Thymus (tissue), 11 donors: ENCODE measurements at regions not wholly inside any gene's neighbourhood (a gene's known extent, or its start where the extent isn't known, plus 50 kb on each side); places are given as distances from the start of the nearest gene placed in this dataset.

Source experiments
- DNase-seq, 9 donors: peaks; one replicate each; pipeline ENCODE4 v3.0.0-alpha.2; 2013; ENCODE audit warnings: low spot score in 9 of 9, low read depth in 6 of 9, missing footprints in 1 of 9
- H3K27ac ChIP-seq, 2 donors: one replicate each; pipeline ENCODE4 v1.5.1; 2013; ENCODE audit warnings: control low read depth in 1 of 2, low read depth in 1 of 2, low read length in 1 of 2, mild to moderate bottlenecking in 1 of 2, moderate library complexity in 1 of 2
- H3K27me3 ChIP-seq, 2 donors: one replicate each; pipeline ENCODE4 v1.5.1; 2013; ENCODE audit warnings: low read length in 1 of 2; ENCODE audit not compliant: control insufficient read depth in 2 of 2, insufficient read depth in 1 of 2
- H3K36me3 ChIP-seq, 2 donors: one replicate each; pipeline ENCODE4 v1.5.1; 2013; ENCODE audit warnings: low read length in 1 of 2, mild to moderate bottlenecking in 1 of 2, moderate library complexity in 1 of 2; ENCODE audit not compliant: control insufficient read depth in 2 of 2, insufficient read depth in 2 of 2
- H3K4me1 ChIP-seq, 2 donors: one replicate each; pipeline ENCODE4 v1.5.1; 2013; ENCODE audit warnings: low read length in 2 of 2; ENCODE audit not compliant: control insufficient read depth in 2 of 2, insufficient read depth in 2 of 2
- H3K4me3 ChIP-seq, 2 donors: one replicate each; pipeline ENCODE4 v1.5.1; 2013; ENCODE audit warnings: low read length in 2 of 2, control low read depth in 1 of 2, mild to moderate bottlenecking in 1 of 2
- H3K9me3 ChIP-seq, 2 donors: one replicate each; pipeline ENCODE4 v1.5.1; 2013; ENCODE audit warnings: low read length in 1 of 2, mild to moderate bottlenecking in 1 of 2; ENCODE audit not compliant: control insufficient read depth in 2 of 2, insufficient read depth in 1 of 2
- WGBS: extraction: QIAGEN DNeasy Blood & Tissue Kit; methylation state at CpG from one replicate; pipeline ENCODE4 v1.1.7; 2013; 5-methylcytosine and 5-hydroxymethylcytosine counted together
- donor health status: healthy.

DNA sequence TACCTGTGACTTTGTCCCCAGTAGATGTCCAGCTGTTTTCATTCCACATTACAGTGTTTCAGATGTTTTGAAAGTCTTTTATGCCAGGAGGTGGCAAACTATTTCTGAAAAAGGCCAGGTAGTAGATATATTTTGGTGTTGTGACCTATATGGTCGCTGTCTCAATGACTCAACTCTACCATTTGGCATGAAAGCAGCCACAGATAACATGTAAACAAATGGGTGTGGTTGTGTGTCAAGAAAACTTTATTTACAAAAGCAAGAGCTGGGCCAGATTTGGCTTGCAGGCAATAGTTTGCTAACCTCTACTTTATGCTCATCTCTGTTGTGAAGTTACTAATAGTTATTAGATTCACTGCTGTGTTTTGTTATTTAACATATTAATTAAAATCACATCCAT is 728.7 kb upstream of the EEF2KMT start:
- Histone ChIP-seq H3K9me3 (no peaks in the 10 kb centered on the region), H3K27me3 (no peaks in the 10 kb centered on the region), H3K4me1 (peaks cover 0 to 3% of the 10 kb centered on the region in 2 donors), H3K27ac (no peak overlapping the region), H3K4me3 (no peak overlapping the region), H3K36me3 (no peaks in the 10 kb centered on the region)
- WGBS = 85% methylated on average over 1 of the region's 1 CpG
- no peak for DNase-seq

DNA sequence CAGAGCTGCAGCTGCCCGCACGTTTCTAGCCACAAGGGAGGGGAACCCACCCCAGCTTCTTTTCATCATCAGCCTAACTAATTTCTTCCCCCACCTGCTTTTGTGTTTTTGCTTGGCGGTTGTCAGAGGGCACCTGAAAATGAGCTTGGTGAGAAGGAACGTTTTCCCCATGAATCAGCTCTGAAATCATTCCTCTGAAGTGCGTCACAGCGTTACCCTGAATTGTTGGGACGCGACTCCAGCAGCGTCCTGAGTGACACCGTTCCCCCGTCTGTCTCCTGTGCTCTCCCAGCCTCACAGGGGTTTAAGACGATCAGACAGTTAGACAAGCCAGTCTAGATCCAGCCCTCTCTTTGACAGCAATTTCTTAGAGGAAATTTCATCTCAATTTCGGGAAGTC is 722.9 kb upstream of the EEF2KMT start:
- Histone ChIP-seq H3K4me1 (peaks cover 0 to 3% of the 10 kb centered on the region in 2 donors), H3K9me3 (peaks cover 0 to 3% of the 10 kb centered on the region in 2 donors), H3K36me3 (no peaks in the 10 kb centered on the region), H3K4me3 (no peak overlapping the region), H3K27ac (no peak overlapping the region), H3K27me3 (no peaks in the 10 kb centered on the region)
- peak in 2 of 9 donors; percentile 2 to 4 for DNase-seq
- 84% methylated on average over 13 of the region's 13 CpGs for WGBS

DNA sequence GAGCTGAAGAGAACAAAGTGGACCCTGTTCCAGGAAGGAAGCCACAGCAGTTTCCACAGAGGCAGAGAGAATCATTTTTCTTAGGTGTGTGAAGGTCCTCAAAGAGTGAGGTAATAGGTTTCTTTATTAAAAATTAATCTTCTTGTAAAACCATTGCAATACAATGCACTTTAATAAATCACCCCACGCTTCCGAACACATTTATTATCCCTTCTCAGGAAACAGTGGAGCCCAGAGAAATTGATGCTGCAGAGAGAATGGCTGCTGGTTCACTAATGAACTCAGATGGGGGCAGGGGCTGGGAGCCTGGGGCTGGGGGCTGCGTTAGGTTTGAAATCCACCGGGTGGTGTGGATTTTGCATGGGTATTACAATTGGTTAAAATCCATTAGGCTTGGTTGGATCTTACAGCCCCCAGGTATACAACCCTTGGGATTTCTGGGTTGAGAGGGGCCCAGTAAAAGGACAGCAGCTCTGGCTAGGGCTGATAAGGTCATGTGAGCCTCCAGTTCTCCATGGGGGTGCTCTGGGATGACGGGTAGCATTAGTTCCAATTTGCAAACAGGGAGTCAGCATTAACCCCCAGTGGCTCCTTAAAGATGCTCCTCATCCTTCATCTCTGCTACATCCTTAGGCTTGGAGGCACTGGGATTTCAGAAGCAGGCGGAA is 718.1 kb upstream of the EEF2KMT start:
- no peaks in the 10 kb centered on the region for H3K9me3 ChIP-seq
- H3K27ac ChIP-seq = no peak overlapping the region
- H3K4me3 ChIP-seq = no peak overlapping the region
- WGBS = 83% methylated on average over 6 of the region's 6 CpGs
- H3K36me3 ChIP-seq = no peaks in the 10 kb centered on the region
- no peaks in the 10 kb centered on the region for H3K27me3 ChIP-seq
- H3K4me1 ChIP-seq = no peaks in the 10 kb centered on the region
- DNase-seq = no peak

- WGBS = 97% methylated on average over 8 of the region's 8 CpGs
Observed at GRCh38 chr16:5801396-5801795, 703.8 kb upstream of the EEF2KMT start.

GRCh38 chr16:5793556-5793955 is 696.0 kb upstream of the EEF2KMT start:
- Histone ChIP-seq H3K4me3 (no peak overlapping the region), H3K36me3 (no peaks in the 10 kb centered on the region), H3K9me3 (no peaks in the 10 kb centered on the region), H3K27me3 (no peaks in the 10 kb centered on the region), H3K4me1 (no peaks in the 10 kb centered on the region), H3K27ac (no peak overlapping the region)
- 77% methylated on average over 5 of the region's 5 CpGs for WGBS
- DNase-seq = no peak

More at GRCh38 chr16:5801396-5801795, 703.8 kb upstream of the EEF2KMT start:
- H3K9me3 ChIP-seq = peaks cover 0 to 3% of the 10 kb centered on the region in 2 donors
- H3K27me3 ChIP-seq = no peaks in the 10 kb centered on the region
- H3K4me3 ChIP-seq = no peak overlapping the region
- H3K4me1 ChIP-seq = no peaks in the 10 kb centered on the region
- H3K36me3 ChIP-seq = no peaks in the 10 kb centered on the region
- no peak overlapping the region for H3K27ac ChIP-seq
- no peak for DNase-seq

GRCh38 chr16:5791011-5791657 is 693.5 kb upstream of the EEF2KMT start:
- H3K4me1 ChIP-seq = no peaks in the 10 kb centered on the region
- DNase-seq = no peak
- WGBS = 82% methylated on average over 8 of the region's 8 CpGs
- H3K9me3 ChIP-seq = no peaks in the 10 kb centered on the region
- H3K27ac ChIP-seq = no peak overlapping the region
- no peak overlapping the region for H3K4me3 ChIP-seq
- no peaks in the 10 kb centered on the region for H3K27me3 ChIP-seq
- no peaks in the 10 kb centered on the region for H3K36me3 ChIP-seq

DNA sequence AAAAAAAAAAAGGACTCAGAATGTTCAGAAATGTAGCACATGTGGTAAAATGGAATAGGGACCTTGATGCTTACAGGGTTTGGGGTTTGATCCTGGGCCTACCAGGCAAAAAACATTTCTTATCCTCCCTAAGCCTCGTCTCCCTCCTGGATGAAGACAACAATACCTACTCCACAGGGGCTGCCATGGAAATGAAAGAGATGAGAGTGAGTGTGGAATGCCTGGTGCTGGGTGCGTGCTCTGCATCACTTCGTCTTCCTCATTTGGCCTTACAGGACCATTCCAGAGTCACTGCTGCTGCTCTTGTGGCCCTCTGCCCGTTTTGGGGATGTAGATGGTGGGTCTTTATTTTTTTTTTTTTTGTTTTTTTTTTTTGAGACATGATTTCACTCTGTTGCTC is 692.9 kb upstream of the EEF2KMT start:
- Histone ChIP-seq H3K27me3 (no peaks in the 10 kb centered on the region), H3K27ac (no peak overlapping the region), H3K4me3 (no peak overlapping the region), H3K4me1 (no peaks in the 10 kb centered on the region), H3K36me3 (no peaks in the 10 kb centered on the region), H3K9me3 (no peaks in the 10 kb centered on the region)
- no peak for DNase-seq
- 59% methylated on average over 4 of the region's 4 CpGs for WGBS

GRCh38 chr16:5789033-5789432 is 691.4 kb upstream of the EEF2KMT start:
- Histone ChIP-seq H3K4me3 (no peak overlapping the region), H3K27me3 (no peaks in the 10 kb centered on the region), H3K4me1 (no peaks in the 10 kb centered on the region), H3K27ac (no peak overlapping the region), H3K9me3 (no peaks in the 10 kb centered on the region), H3K36me3 (no peaks in the 10 kb centered on the region)
- no peak for DNase-seq
- 92% methylated on average over 2 of the region's 2 CpGs for WGBS

GRCh38 chr16:5781436-5781835 is 683.8 kb upstream of the EEF2KMT start:
- Histone ChIP-seq H3K4me3 (no peak overlapping the region), H3K9me3 (no peaks in the 10 kb centered on the region), H3K4me1 (no peaks in the 10 kb centered on the region), H3K27me3 (no peaks in the 10 kb centered on the region), H3K36me3 (no peaks in the 10 kb centered on the region), H3K27ac (no peak overlapping the region)
- 98% methylated on average over 4 of the region's 4 CpGs for WGBS
- no peak for DNase-seq
